SK-N-SH (cell line): ENCODE measurements at regions not wholly inside any gene's neighbourhood (a gene's known extent, or its start where the extent isn't known, plus 50 kb on each side); places are given as distances from the start of the nearest gene placed in this dataset.

Source experiments
- CTCF ChIA-PET: fragments of 300-600, 350-600 bp; formaldehyde crosslinking; extraction: SDS; loops from one replicate; lab custom pipeline; 2021; lab: Yijun Ruan, JAX
- POLR2A ChIA-PET: fragments of 350-600 bp; sonication (Branson Sonifier 250); formaldehyde crosslinking; extraction: SDS; loops from one replicate; lab custom pipeline; 2020; ENCODE audit warnings: antibody characterized with exemption, inconsistent platforms; lab: Yijun Ruan, JAX
- DNase-seq: peaks from one replicate; pipeline ENCODE4 v3.0.0; 2012
- H2AFZ ChIP-seq: fragments of 200-600 bp; sonication (generic); 2 replicates; pipeline ENCODE4 v1.8.1; 2016; ENCODE audit warnings: antibody characterized with exemption, mild to moderate bottlenecking, low read depth
- H3F3A ChIP-seq: fragments of 200-600 bp; sonication (generic); replicated peaks from 2 replicates; pipeline ENCODE3; 2016; ENCODE audit warnings: antibody characterized with exemption, mild to moderate bottlenecking; ENCODE audit not compliant: insufficient read depth
- H3K27ac ChIP-seq, 2 experiments: fragments of 200-500 bp in 1 of 2; fragments of 200-600 bp in 1 of 2; sonication (Bioruptor generic) in 1 of 2; sonication (generic), shearing (Covaris generic) in 1 of 2; 2 replicates each; pipeline versions ENCODE4 v1.5.1 to v1.6.1; 2014 to 2016; ENCODE audit warnings: low read depth in 2 of 2, inconsistent platforms in 1 of 2, low read length in 1 of 2, mild to moderate bottlenecking in 1 of 2, mixed read lengths in 1 of 2
- H3K27me3 ChIP-seq: fragments of 200-600 bp; sonication (generic), shearing (Covaris generic); 2 replicates; pipeline ENCODE4 v1.6.1; 2016; ENCODE audit warnings: mixed run types; ENCODE audit not compliant: insufficient read depth
- H3K36me3 ChIP-seq, 2 experiments: fragments of 200-500 bp in 1 of 2; fragments of 200-600 bp in 1 of 2; sonication (Bioruptor generic) in 1 of 2; sonication (generic) in 1 of 2; replicated peaks in 1 of 2; 2 replicates each; pipeline versions ENCODE3 to v1.5.1; 2014 to 2016; ENCODE audit warnings: low read length in 1 of 2, mild to moderate bottlenecking in 1 of 2; ENCODE audit not compliant: insufficient read depth in 2 of 2, control insufficient read depth in 1 of 2
- H3K4me1 ChIP-seq, 2 experiments: fragments of 200-500 bp in 1 of 2; fragments of 200-600 bp in 1 of 2; sonication (Bioruptor generic) in 1 of 2; sonication (generic), shearing (Covaris generic) in 1 of 2; 2 replicates each; pipeline versions ENCODE4 v1.5.1 to v1.6.1; 2014 to 2016; ENCODE audit warnings: low read depth in 1 of 2, low read length in 1 of 2, mixed run types in 1 of 2; ENCODE audit not compliant: insufficient read depth in 2 of 2, control insufficient read depth in 1 of 2
- H3K4me2 ChIP-seq: fragments of 200-600 bp; sonication (generic), shearing (Covaris generic); 2 replicates; pipeline ENCODE4 v1.6.1; 2017; ENCODE audit warnings: mixed run types
- H3K4me3 ChIP-seq, 2 experiments: fragments of 200-500 bp in 1 of 2; fragments of 200-600 bp in 1 of 2; sonication (Bioruptor generic) in 1 of 2; sonication (generic), shearing (Covaris generic) in 1 of 2; 2 replicates each; pipeline versions ENCODE4 v1.5.1 to v1.8.1; 2014 to 2016; ENCODE audit warnings: low read depth in 2 of 2, inconsistent platforms in 1 of 2, low read length in 1 of 2, mild to moderate bottlenecking in 1 of 2, mixed read lengths in 1 of 2, moderate library complexity in 1 of 2
- H3K79me2 ChIP-seq: fragments of 200-600 bp; sonication (generic); 2 replicates; pipeline ENCODE4 v1.8.1; 2017; ENCODE audit warnings: mild to moderate bottlenecking; ENCODE audit not compliant: insufficient read depth
- H3K9ac ChIP-seq: fragments of 200-600 bp; sonication (generic); 2 replicates; pipeline ENCODE4 v1.6.1; 2017; ENCODE audit warnings: mixed run types
- H3K9me2 ChIP-seq: fragments of 200-600 bp; sonication (generic); 2 replicates; pipeline ENCODE4 v1.6.1; 2017; ENCODE audit warnings: mixed run types
- H3K9me3 ChIP-seq: fragments of 200-600 bp; sonication (generic); 2 replicates; pipeline ENCODE4 v1.6.1; 2017; ENCODE audit warnings: mixed run types, mild to moderate bottlenecking, moderate library complexity
- H4K20me1 ChIP-seq: fragments of 200-600 bp; sonication (generic); 2 replicates; pipeline ENCODE4 v1.6.1; 2017; ENCODE audit warnings: mild to moderate bottlenecking, mixed run types; ENCODE audit not compliant: insufficient read depth
- CHD2 ChIP-seq: fragments of 150-350 bp; IDR thresholded peaks from 2 replicates; pipeline ENCODE4 v1.6.1; 2018; ENCODE audit warnings: low read length; ENCODE audit not compliant: partially characterized antibody
- EP300 ChIP-seq, 2 experiments: IDR thresholded peaks; 2 replicates each; pipeline versions ENCODE4 v1.4.0 to v1.6.1; 2012; ENCODE audit warnings: borderline replicate concordance in 1 of 2, low read depth in 1 of 2, low read length in 1 of 2
- EZH2phosphoT487 ChIP-seq: fragments of 200-600 bp; sonication (generic); IDR thresholded peaks from 2 replicates; pipeline ENCODE4 v1.6.1; 2017; ENCODE audit warnings: low read depth, mixed run types, mild to moderate bottlenecking, antibody characterized with exemption, moderate library complexity, borderline replicate concordance
- GATA2 ChIP-seq: sonication (generic); formaldehyde crosslinking; IDR thresholded peaks from 2 replicates; pipeline ENCODE4 v1.5.0; 2020; ENCODE audit warnings: mild to moderate bottlenecking, missing genetic modification reagents
- MXI1 ChIP-seq: IDR thresholded peaks from 2 replicates; pipeline ENCODE4 v1.6.1; 2012; ENCODE audit warnings: mild to moderate bottlenecking, low read depth, low read length, improper control_type of control experiment
- NFIC ChIP-seq: IDR thresholded peaks from 2 replicates; pipeline ENCODE4 v1.4.0; 2012; ENCODE audit warnings: borderline replicate concordance
- NRF1 ChIP-seq: IDR thresholded peaks from 2 replicates; pipeline ENCODE4 v1.6.1; 2012; ENCODE audit warnings: low read depth, mild to moderate bottlenecking, low read length
- POLR2AphosphoS5 ChIP-seq: IDR thresholded peaks from 2 replicates; pipeline ENCODE4 v1.6.1; 2012; ENCODE audit warnings: low read depth, low read length
- RAD21 ChIP-seq: IDR thresholded peaks from 2 replicates; pipeline ENCODE4 v1.6.1; 2012; ENCODE audit warnings: mild to moderate bottlenecking, low read length
- RCOR1 ChIP-seq: fragments of 150-350 bp; IDR thresholded peaks from 2 replicates; pipeline ENCODE4 v1.6.1; 2017; ENCODE audit warnings: antibody characterized with exemption, low read length
- SIN3A ChIP-seq: IDR thresholded peaks from 2 replicates; pipeline ENCODE4 v1.6.1; 2012; ENCODE audit warnings: low read depth, mild to moderate bottlenecking, low read length, moderate library complexity, borderline replicate concordance
- TAF1 ChIP-seq: IDR thresholded peaks from 2 replicates; pipeline ENCODE4 v1.6.1; 2012; ENCODE audit warnings: low read depth, mild to moderate bottlenecking, low read length, moderate library complexity, borderline replicate concordance
- TCF12 ChIP-seq: IDR thresholded peaks from 2 replicates; pipeline ENCODE4 v1.4.0; 2012
- YY1 ChIP-seq: IDR thresholded peaks from 2 replicates; pipeline ENCODE4 v1.4.0; 2012; ENCODE audit warnings: low read depth, mild to moderate bottlenecking
- WGBS: methylation state at CpG from one replicate; pipeline ENCODE4 v1.1.6; 2017; ENCODE audit warnings: low lambda C conversion rate; 5-methylcytosine and 5-hydroxymethylcytosine counted together
- TF ChIP-seq, protein P1 (sequence below): fragments of 200-600 bp; sonication (generic); IDR thresholded peaks from 2 replicates; pipeline ENCODE4 v1.6.1; 2017; ENCODE audit warnings: antibody characterized with exemption, mild to moderate bottlenecking, moderate library complexity
- TF ChIP-seq, protein P2 (sequence below): fragments of 150-350 bp; IDR thresholded peaks from 2 replicates; pipeline ENCODE4 v1.6.1; 2017; ENCODE audit warnings: antibody characterized with exemption, low read length, low read depth, borderline replicate concordance
- TF ChIP-seq, protein P3 (sequence below): IDR thresholded peaks from 2 replicates; pipeline ENCODE4; 2012
- TF ChIP-seq, protein P4 (sequence below): IDR thresholded peaks from 2 replicates; pipeline ENCODE4 v1.4.0; 2012; ENCODE audit warnings: low read depth
- TF ChIP-seq, protein P5 (sequence below): IDR thresholded peaks from 2 replicates; pipeline ENCODE4 v1.4.0; 2012; ENCODE audit warnings: low read depth, borderline replicate concordance
- TF ChIP-seq, protein P6 (sequence below): fragments of 150-350 bp; IDR thresholded peaks from 2 replicates; pipeline ENCODE4 v1.6.1; 2016; ENCODE audit warnings: mild to moderate bottlenecking, low read depth, low read length

DNA sequence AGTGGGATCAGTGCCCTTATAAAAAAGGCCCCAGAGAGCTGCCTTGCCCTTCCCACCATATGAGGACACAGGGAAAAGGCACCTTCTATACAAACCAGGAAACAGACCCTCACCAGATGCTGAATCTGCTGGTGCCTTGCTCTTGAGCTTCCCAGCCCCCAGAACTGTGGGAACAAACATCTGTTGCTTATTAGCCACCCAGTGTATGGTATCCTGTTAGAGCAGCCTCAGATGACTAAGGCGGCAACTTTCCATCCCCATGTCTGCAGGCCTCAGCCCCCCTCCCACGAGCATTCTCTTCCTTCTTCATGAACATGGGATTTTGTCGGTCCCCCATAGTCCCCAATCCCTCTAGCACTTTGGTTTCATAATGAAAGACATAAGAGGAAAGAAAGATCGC is 202.5 kb upstream of the GAS1 start:
- Histone ChIP-seq H3K27ac (no peak overlapping the region), H3K9me2 (no peaks in the 10 kb centered on the region), H3K4me3 (no peak overlapping the region), H3K4me1 (peaks cover 0 to 10% of the 10 kb centered on the region in 2 experiments; a peak in 1 of 4 replicates), H3K79me2 (no peaks in the 10 kb centered on the region), H3F3A (no peaks in the 10 kb centered on the region), H3K9me3 (no peaks in the 10 kb centered on the region), H4K20me1 (no peaks in the 10 kb centered on the region), H3K36me3 (no peaks in the 10 kb centered on the region), H2AFZ (no peak overlapping the region), H3K9ac (no peak overlapping the region), H3K27me3 (no peaks in the 10 kb centered on the region), H3K4me2 (no peak overlapping the region)
- no peak for DNase-seq
- TF ChIP-seq RAD21 (no peak), TCF12 (peak; percentile 72), NFIC (no peak)
- TF ChIP-seq, protein P1, sequence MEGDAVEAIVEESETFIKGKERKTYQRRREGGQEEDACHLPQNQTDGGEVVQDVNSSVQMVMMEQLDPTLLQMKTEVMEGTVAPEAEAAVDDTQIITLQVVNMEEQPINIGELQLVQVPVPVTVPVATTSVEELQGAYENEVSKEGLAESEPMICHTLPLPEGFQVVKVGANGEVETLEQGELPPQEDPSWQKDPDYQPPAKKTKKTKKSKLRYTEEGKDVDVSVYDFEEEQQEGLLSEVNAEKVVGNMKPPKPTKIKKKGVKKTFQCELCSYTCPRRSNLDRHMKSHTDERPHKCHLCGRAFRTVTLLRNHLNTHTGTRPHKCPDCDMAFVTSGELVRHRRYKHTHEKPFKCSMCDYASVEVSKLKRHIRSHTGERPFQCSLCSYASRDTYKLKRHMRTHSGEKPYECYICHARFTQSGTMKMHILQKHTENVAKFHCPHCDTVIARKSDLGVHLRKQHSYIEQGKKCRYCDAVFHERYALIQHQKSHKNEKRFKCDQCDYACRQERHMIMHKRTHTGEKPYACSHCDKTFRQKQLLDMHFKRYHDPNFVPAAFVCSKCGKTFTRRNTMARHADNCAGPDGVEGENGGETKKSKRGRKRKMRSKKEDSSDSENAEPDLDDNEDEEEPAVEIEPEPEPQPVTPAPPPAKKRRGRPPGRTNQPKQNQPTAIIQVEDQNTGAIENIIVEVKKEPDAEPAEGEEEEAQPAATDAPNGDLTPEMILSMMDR: no peak
- ChIA-PET POLR2A (no interaction called here), CTCF (no interaction called here)
- WGBS: 69% methylated on average over 4 of the region's 4 CpGs

DNA sequence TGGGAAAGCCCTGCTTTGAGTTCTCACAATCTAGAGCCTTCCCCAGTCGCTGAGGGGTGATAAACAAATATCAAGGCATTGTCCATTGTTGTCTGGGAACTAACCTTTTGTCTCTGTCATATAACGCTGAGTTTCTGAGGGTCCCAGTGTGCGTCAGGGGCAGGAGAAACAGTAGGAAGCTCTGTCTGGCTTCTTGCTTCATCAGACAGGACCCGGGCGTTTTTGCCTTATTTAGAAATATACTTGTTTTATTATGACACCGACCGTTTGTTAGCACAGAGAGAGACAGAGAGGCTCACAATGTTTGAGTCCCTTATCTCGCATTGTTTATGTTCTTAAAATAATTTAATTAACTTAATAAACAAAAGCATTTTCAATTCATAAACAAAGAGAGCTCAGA is 204.9 kb upstream of the GAS1 start:
- H3K4me3 ChIP-seq: no peak overlapping the region
- H3K9ac ChIP-seq: no peak overlapping the region
- peaks cover 0 to 10% of the 10 kb centered on the region in 2 experiments; a peak in 1 of 4 replicates for H3K4me1 ChIP-seq
- H3K9me2 ChIP-seq: no peaks in the 10 kb centered on the region
- ChIA-PET POLR2A (no interaction called here), CTCF (no interaction called here)
- H3K27ac ChIP-seq: no peak overlapping the region
- 80% methylated on average over 8 of the region's 8 CpGs for WGBS
- DNase-seq: no peak
- H3K27me3 ChIP-seq: no peaks in the 10 kb centered on the region
- no peak overlapping the region for H3K4me2 ChIP-seq
- H3K9me3 ChIP-seq: no peaks in the 10 kb centered on the region
- H3K36me3 ChIP-seq: no peaks in the 10 kb centered on the region
- no peaks in the 10 kb centered on the region for H3F3A ChIP-seq
- no peak overlapping the region for H2AFZ ChIP-seq
- TF ChIP-seq, protein P2, sequence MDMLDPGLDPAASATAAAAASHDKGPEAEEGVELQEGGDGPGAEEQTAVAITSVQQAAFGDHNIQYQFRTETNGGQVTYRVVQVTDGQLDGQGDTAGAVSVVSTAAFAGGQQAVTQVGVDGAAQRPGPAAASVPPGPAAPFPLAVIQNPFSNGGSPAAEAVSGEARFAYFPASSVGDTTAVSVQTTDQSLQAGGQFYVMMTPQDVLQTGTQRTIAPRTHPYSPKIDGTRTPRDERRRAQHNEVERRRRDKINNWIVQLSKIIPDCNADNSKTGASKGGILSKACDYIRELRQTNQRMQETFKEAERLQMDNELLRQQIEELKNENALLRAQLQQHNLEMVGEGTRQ: no peak
- TF ChIP-seq POLR2AphosphoS5 (no peak), RAD21 (no peak), RCOR1 (no peak), NRF1 (no peak), NFIC (no peak), TCF12 (no peak), EP300 (IDR thresholded peaks at IDR 0.05; ENCODE audit: borderline replicate concordance in 1 of 2, low read depth in 1 of 2, low read length in 1 of 2) (no peak), GATA2 (CRISPR knock-in tag) (no peak), EZH2phosphoT487 (no peak), MXI1 (no peak), CHD2 (no peak), SIN3A (no peak), YY1 (no peak), TAF1 (no peak)
- TF ChIP-seq, protein P3, sequence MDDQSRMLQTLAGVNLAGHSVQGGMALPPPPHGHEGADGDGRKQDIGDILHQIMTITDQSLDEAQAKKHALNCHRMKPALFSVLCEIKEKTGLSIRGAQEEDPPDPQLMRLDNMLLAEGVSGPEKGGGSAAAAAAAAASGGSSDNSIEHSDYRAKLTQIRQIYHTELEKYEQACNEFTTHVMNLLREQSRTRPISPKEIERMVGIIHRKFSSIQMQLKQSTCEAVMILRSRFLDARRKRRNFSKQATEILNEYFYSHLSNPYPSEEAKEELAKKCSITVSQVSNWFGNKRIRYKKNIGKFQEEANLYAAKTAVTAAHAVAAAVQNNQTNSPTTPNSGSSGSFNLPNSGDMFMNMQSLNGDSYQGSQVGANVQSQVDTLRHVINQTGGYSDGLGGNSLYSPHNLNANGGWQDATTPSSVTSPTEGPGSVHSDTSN: no peak
- TF ChIP-seq, protein P4, sequence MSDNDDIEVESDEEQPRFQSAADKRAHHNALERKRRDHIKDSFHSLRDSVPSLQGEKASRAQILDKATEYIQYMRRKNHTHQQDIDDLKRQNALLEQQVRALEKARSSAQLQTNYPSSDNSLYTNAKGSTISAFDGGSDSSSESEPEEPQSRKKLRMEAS: no peak
- TF ChIP-seq, protein P5, sequence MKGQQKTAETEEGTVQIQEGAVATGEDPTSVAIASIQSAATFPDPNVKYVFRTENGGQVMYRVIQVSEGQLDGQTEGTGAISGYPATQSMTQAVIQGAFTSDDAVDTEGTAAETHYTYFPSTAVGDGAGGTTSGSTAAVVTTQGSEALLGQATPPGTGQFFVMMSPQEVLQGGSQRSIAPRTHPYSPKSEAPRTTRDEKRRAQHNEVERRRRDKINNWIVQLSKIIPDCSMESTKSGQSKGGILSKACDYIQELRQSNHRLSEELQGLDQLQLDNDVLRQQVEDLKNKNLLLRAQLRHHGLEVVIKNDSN: no peak
- TF ChIP-seq, protein P6, sequence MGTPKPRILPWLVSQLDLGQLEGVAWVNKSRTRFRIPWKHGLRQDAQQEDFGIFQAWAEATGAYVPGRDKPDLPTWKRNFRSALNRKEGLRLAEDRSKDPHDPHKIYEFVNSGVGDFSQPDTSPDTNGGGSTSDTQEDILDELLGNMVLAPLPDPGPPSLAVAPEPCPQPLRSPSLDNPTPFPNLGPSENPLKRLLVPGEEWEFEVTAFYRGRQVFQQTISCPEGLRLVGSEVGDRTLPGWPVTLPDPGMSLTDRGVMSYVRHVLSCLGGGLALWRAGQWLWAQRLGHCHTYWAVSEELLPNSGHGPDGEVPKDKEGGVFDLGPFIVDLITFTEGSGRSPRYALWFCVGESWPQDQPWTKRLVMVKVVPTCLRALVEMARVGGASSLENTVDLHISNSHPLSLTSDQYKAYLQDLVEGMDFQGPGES: no peak
- TF ChIP-seq, protein P1: no peak
- no peaks in the 10 kb centered on the region for H3K79me2 ChIP-seq
- H4K20me1 ChIP-seq: no peaks in the 10 kb centered on the region
